HepG2 (cell line): ENCODE measurements at regions not wholly inside any gene's neighbourhood (a gene's known extent, or its start where the extent isn't known, plus 50 kb on each side); places are given as distances from the start of the nearest gene placed in this dataset.

ENCODE experiments used
- ZNF275 ChIP-seq: sonication (generic); formaldehyde crosslinking; IDR thresholded peaks from 2 replicates; pipeline ENCODE4 v1.8.0; 2022; ENCODE audit warnings: missing genetic modification reagents, mild to moderate bottlenecking, inconsistent platforms, borderline replicate concordance
- ZNF564 ChIP-seq: sonication (generic); formaldehyde crosslinking; IDR thresholded peaks from 2 replicates; pipeline ENCODE4 v1.8.1; 2023; ENCODE audit warnings: mild to moderate bottlenecking, missing genetic modification reagents

DNA sequence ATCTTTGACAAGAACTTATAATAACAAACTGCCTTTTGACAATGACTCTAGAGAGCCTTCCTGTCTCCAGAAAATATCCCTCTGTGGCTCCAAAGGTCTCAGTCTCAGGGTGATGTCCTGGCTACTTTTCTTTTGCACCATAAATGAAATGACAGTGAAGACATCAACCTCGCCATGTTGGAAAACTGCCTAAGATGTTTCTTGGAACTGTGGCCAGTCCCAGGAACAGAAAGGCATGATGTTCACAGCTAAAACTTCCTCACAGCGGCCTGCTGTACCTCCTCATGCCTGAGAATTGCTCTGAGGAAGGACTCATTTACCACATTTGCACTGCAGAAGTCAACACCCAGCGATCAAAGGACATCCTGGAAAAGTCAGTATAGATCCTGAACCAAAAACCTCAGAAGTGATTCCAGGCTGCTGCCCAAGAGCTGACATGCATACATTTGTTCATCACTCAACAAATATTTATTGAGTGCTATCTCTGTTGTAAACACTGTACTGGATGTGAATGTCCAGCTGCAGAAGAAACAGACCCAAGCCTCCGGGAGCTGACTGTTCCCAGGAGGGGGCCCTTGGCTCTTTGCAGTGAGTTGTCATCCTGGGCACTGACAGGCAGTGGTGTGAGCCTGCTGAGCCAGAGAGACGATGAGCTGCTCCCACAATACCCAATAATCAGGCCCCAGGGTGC is 64.3 kb upstream of the ACSL3 start:
- TF ChIP-seq ZNF564 (CRISPR knock-in tag) (peak; percentile 58; the same call in 1 of the 2 replicates), ZNF275 (CRISPR knock-in tag) (peak; percentile 65; the same call in 1 of the 2 replicates)
